ENCODE measurements at regions not wholly inside any gene's neighbourhood (a gene's known extent, or its start where the extent isn't known, plus 50 kb on each side); places are given as distances from the start of the nearest gene placed in this dataset.

DNA sequence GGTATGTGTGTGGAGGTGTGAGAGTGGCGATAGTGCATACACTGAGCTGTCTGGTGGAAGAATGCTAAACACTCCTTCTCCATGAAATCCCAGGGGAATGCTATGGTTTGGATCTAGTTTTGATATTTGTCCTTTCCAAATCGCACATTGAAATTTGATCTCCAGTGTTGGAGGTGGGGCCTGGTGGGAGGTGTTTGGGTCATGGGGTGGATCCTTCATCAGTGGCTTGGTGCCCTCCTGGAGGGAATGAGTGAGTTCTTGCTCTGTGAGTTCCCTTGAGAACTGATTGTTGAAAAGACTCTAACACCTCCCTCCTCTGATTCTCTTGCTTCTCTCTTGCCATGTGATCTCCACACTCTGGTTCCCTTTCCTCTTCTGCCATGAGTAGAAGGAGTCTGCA lies 114.1 kb upstream of the HHIP start:
- CTCF ChIA-PET (ENCODE audit: low intra/inter-chr PET ratio, low total read pairs), result no interaction called here
- in situ Hi-C loops (cut with HindIII; ENCODE audit: extremely low pct_ligation_motif_present, low pct_unique_long_range_greater_than_20kb), result no loop called here
- Histone ChIP-seq H3K79me2 (ENCODE audit: insufficient read depth, low read length) (no peaks in the 10 kb centered on the region), H3K4me2 (ENCODE audit: low read depth, low read length) (no peak overlapping the region), H3K27me3 (ENCODE audit: control insufficient read depth in 1 of 2, insufficient read depth in 2 of 2, low read length in 2 of 2) (no peaks in the 10 kb centered on the region), H4K20me1 (ENCODE audit: insufficient read depth, low read length) (no peaks in the 10 kb centered on the region), H3K4me1 (ENCODE audit: insufficient read depth, low read length) (no peaks in the 10 kb centered on the region), H3K9ac (ENCODE audit: insufficient read depth, low read depth, low read length) (no peak overlapping the region), H3K27ac (ENCODE audit: extremely low read length, insufficient read depth, low read length) (no peak overlapping the region), H2AFZ (ENCODE audit: low read length) (no peak overlapping the region), H3K9me3 (ENCODE audit: low read length) (no peaks in the 10 kb centered on the region), H3K36me3 (replicated peaks in 1 of 2; ENCODE audit: control insufficient read depth in 1 of 2, insufficient read depth in 2 of 2, low read length in 2 of 2) (no peaks in the 10 kb centered on the region), H3K4me3 (replicated peaks in 1 of 3; ENCODE audit: insufficient read depth in 1 of 3, low read depth in 2 of 3, low read length in 3 of 3) (no peak overlapping the region)
- POLR2A ChIA-PET, result no interaction called here
- 3% methylated on average over 2 of the region's 2 CpGs for WGBS (ENCODE audit: low lambda C conversion rate)
- intact Hi-C loops (cut with micrococcal nuclease; ENCODE audit: unreplicated experiment), result no loop called here
- no TSS peak for BruUV-seq (replicated peaks)
- ATAC-seq (no peak), FAIRE-seq (no peak), DNase-seq (ENCODE audit: low spot score) (no peak)
- TF ChIP-seq ZNF124 (CRISPR knock-in tag; IDR thresholded peaks at IDR 0.05) (no peak), CCAR2 (optimal IDR thresholded peaks at IDR 0.05; ENCODE audit: low read depth, low read length) (no peak), ZBTB3 (CRISPR knock-in tag; IDR thresholded peaks at IDR 0.05; ENCODE audit: borderline replicate concordance, low read depth) (no peak), ZNF274 (CRISPR knock-in tag; IDR thresholded peaks at IDR 0.05) (no peak), NR2F6 (IDR thresholded peaks at IDR 0.05) (no peak), NR2F6 (CRISPR knock-in tag; IDR thresholded peaks at IDR 0.05) (no peak), ZNF337 (CRISPR knock-in tag; IDR thresholded peaks at IDR 0.05; ENCODE audit: borderline replicate concordance, low read depth) (no peak), LCORL (IDR thresholded peaks at IDR 0.05) (no peak), LCORL (CRISPR knock-in tag; IDR thresholded peaks at IDR 0.05) (no peak), ZNF839 (CRISPR knock-in tag; IDR thresholded peaks at IDR 0.05; ENCODE audit: borderline replicate concordance) (no peak), ZNF674 (CRISPR knock-in tag; IDR thresholded peaks at IDR 0.05; ENCODE audit: low read depth) (no peak), ISL2 (CRISPR knock-in tag; IDR thresholded peaks at IDR 0.05) (no peak), TGIF2 (CRISPR knock-in tag; IDR thresholded peaks at IDR 0.05) (no peak), ZNF44 (CRISPR knock-in tag; IDR thresholded peaks at IDR 0.05) (no peak), NR2F2 (IDR thresholded peaks at IDR 0.05; ENCODE audit: borderline replicate concordance, low read depth) (no peak), MXI1 (IDR thresholded peaks at IDR 0.05; ENCODE audit: borderline replicate concordance, low read depth, low read length) (no peak), HMG20A (CRISPR knock-in tag; IDR thresholded peaks at IDR 0.05; ENCODE audit: borderline replicate concordance) (no peak), FOXM1 (CRISPR knock-in tag; IDR thresholded peaks at IDR 0.05) (no peak)
- TF ChIP-seq, protein P1, sequence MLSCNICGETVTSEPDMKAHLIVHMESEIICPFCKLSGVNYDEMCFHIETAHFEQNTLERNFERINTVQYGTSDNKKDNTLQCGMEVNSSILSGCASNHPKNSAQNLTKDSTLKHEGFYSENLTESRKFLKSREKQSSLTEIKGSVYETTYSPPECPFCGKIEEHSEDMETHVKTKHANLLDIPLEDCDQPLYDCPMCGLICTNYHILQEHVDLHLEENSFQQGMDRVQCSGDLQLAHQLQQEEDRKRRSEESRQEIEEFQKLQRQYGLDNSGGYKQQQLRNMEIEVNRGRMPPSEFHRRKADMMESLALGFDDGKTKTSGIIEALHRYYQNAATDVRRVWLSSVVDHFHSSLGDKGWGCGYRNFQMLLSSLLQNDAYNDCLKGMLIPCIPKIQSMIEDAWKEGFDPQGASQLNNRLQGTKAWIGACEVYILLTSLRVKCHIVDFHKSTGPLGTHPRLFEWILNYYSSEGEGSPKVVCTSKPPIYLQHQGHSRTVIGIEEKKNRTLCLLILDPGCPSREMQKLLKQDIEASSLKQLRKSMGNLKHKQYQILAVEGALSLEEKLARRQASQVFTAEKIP (CRISPR knock-in tag; IDR thresholded peaks at IDR 0.05; ENCODE audit: borderline replicate concordance), result no peak
- TF ChIP-seq, protein P2, sequence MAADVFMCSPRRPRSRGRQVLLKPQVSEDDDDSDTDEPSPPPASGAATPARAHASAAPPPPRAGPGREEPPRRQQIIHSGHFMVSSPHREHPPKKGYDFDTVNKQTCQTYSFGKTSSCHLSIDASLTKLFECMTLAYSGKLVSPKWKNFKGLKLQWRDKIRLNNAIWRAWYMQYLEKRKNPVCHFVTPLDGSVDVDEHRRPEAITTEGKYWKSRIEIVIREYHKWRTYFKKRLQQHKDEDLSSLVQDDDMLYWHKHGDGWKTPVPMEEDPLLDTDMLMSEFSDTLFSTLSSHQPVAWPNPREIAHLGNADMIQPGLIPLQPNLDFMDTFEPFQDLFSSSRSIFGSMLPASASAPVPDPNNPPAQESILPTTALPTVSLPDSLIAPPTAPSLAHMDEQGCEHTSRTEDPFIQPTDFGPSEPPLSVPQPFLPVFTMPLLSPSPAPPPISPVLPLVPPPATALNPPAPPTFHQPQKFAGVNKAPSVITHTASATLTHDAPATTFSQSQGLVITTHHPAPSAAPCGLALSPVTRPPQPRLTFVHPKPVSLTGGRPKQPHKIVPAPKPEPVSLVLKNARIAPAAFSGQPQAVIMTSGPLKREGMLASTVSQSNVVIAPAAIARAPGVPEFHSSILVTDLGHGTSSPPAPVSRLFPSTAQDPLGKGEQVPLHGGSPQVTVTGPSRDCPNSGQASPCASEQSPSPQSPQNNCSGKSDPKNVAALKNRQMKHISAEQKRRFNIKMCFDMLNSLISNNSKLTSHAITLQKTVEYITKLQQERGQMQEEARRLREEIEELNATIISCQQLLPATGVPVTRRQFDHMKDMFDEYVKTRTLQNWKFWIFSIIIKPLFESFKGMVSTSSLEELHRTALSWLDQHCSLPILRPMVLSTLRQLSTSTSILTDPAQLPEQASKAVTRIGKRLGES (CRISPR knock-in tag; IDR thresholded peaks at IDR 0.05; ENCODE audit: borderline replicate concordance), result no peak
- TF ChIP-seq, protein P3, sequence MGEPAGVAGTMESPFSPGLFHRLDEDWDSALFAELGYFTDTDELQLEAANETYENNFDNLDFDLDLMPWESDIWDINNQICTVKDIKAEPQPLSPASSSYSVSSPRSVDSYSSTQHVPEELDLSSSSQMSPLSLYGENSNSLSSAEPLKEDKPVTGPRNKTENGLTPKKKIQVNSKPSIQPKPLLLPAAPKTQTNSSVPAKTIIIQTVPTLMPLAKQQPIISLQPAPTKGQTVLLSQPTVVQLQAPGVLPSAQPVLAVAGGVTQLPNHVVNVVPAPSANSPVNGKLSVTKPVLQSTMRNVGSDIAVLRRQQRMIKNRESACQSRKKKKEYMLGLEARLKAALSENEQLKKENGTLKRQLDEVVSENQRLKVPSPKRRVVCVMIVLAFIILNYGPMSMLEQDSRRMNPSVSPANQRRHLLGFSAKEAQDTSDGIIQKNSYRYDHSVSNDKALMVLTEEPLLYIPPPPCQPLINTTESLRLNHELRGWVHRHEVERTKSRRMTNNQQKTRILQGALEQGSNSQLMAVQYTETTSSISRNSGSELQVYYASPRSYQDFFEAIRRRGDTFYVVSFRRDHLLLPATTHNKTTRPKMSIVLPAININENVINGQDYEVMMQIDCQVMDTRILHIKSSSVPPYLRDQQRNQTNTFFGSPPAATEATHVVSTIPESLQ (CRISPR knock-in tag; conservative IDR thresholded peaks at IDR 0.05), result no peak
